HFF-Myc (cell line): ENCODE measurements at regions not wholly inside any gene's neighbourhood (a gene's known extent, or its start where the extent isn't known, plus 50 kb on each side); places are given as distances from the start of the nearest gene placed in this dataset.
"Not testable (repeated sequence)": the region's sequence is repeated elsewhere in the genome, so short reads cannot be mapped to it uniquely, and the experiment has no call there.

ENCODE experiments used
- DNase-seq: peaks from one replicate; pipeline ENCODE4 v3.0.0-alpha.2; 2011; ENCODE audit warnings: low read depth; ENCODE audit errors: extremely low read depth
- H3K4me3 ChIP-seq: replicated peaks from 2 replicates; pipeline ENCODE4 v1.5.1; 2011; ENCODE audit warnings: low read depth, mild to moderate bottlenecking, control low read depth, low read length
- TF ChIP-seq, protein P1 (sequence below): IDR thresholded peaks from 2 replicates; pipeline ENCODE4 v1.5.1; 2012; ENCODE audit warnings: mild to moderate bottlenecking, low read depth, low read length, control low read depth; ENCODE audit errors: missing control alignments

- TF ChIP-seq, protein P1, sequence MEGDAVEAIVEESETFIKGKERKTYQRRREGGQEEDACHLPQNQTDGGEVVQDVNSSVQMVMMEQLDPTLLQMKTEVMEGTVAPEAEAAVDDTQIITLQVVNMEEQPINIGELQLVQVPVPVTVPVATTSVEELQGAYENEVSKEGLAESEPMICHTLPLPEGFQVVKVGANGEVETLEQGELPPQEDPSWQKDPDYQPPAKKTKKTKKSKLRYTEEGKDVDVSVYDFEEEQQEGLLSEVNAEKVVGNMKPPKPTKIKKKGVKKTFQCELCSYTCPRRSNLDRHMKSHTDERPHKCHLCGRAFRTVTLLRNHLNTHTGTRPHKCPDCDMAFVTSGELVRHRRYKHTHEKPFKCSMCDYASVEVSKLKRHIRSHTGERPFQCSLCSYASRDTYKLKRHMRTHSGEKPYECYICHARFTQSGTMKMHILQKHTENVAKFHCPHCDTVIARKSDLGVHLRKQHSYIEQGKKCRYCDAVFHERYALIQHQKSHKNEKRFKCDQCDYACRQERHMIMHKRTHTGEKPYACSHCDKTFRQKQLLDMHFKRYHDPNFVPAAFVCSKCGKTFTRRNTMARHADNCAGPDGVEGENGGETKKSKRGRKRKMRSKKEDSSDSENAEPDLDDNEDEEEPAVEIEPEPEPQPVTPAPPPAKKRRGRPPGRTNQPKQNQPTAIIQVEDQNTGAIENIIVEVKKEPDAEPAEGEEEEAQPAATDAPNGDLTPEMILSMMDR: no peak
- no peak overlapping the region for H3K4me3 ChIP-seq
- DNase-seq: no peak
These were observed 992.6 kb downstream of the PCDH9 start for GRCh38 chr13:66237411-66238062.

DNA sequence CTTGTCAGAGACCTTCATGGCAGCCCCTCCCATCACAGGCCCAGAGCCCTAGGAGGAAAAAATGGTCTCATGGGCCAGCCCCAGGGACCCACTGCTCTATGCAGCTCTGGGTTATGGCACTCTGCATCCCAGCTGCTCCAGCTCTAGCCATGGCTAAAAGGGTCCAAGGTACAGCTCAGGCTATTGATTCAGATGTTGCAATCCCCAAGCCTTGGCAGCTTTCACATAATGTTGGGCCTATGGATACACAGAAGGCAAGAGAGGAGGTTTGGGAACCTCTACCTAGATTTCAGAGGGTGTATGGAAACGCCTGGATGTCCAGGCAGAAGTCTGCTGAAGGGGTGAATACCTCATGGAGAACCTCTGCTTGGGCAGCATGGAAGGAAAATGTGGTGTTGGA is 996.0 kb downstream of the PCDH9 start:
- no peak overlapping the region for H3K4me3 ChIP-seq
- DNase-seq: no peak
- TF ChIP-seq, protein P1: no peak

GRCh38 chr13:66231958-66232357 is 998.2 kb downstream of the PCDH9 start:
- H3K4me3 ChIP-seq, DNase-seq: not testable (repeated sequence)

DNA sequence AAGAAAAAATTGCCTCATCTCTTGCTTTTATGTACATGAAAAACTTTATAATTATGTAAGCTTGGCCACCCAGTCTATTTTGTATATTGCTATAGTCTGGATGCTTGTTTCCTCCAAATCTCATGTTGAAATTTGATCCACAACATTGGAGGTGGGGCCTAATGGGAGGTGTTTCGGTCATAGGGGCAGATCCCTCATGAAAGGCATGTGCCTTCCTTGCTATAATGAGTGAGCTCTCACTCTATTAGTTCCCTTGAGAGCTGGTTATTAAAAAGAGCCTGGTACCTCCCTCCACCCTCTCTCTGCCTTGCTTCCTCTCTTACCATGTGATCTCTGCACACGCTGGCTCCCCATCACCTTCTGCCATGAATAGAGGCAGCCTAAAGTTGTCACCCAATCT is 1005.1 kb downstream of the PCDH9 start:
- no peak for DNase-seq
- TF ChIP-seq, protein P1: no peak
- no peak overlapping the region for H3K4me3 ChIP-seq

DNA sequence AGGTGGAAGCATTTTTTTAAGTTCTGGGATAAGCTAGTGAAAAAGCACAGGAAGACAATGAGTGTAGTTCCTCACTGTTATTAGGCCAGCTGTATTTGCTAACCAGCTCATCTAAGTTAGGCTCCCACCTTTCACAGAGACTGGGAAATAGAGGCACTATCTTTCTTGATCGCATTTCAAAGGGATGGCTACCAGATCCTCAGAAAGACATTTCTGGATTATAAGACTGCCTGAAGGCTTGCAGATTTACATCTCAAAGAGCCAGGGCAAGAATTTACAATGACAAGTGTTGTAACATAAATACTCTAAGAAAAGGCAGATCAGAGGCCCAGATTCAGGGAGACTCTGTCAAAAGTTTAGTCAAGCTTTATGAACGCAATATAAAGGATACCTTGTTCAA is 1005.5 kb downstream of the PCDH9 start:
- no peak for DNase-seq
- no peak overlapping the region for H3K4me3 ChIP-seq
- TF ChIP-seq, protein P1: no peak

GRCh38 chr13:66222926-66223325 is 1007.2 kb downstream of the PCDH9 start:
- no peak overlapping the region for H3K4me3 ChIP-seq
- TF ChIP-seq, protein P1: no peak
- no peak for DNase-seq

GRCh38 chr13:66222127-66222526 is 1008.0 kb downstream of the PCDH9 start:
- TF ChIP-seq, protein P1: no peak

More at GRCh38 chr13:66222127-66222526, 1008.0 kb downstream of the PCDH9 start:
- no peak overlapping the region for H3K4me3 ChIP-seq
- no peak for DNase-seq
